SKM-1 (cell line): ENCODE measurements at regions not wholly inside any gene's neighbourhood (a gene's known extent, or its start where the extent isn't known, plus 50 kb on each side); places are given as distances from the start of the nearest gene placed in this dataset.
"Not testable (repeated sequence)": the region's sequence is repeated elsewhere in the genome, so short reads cannot be mapped to it uniquely, and the experiment has no call there.

ENCODE experiments used
- DNase-seq: peaks from one replicate; lab custom pipeline; 2025; ENCODE audit not compliant: unreplicated experiment; lab: John Stamatoyannopoulos, UW

DNA sequence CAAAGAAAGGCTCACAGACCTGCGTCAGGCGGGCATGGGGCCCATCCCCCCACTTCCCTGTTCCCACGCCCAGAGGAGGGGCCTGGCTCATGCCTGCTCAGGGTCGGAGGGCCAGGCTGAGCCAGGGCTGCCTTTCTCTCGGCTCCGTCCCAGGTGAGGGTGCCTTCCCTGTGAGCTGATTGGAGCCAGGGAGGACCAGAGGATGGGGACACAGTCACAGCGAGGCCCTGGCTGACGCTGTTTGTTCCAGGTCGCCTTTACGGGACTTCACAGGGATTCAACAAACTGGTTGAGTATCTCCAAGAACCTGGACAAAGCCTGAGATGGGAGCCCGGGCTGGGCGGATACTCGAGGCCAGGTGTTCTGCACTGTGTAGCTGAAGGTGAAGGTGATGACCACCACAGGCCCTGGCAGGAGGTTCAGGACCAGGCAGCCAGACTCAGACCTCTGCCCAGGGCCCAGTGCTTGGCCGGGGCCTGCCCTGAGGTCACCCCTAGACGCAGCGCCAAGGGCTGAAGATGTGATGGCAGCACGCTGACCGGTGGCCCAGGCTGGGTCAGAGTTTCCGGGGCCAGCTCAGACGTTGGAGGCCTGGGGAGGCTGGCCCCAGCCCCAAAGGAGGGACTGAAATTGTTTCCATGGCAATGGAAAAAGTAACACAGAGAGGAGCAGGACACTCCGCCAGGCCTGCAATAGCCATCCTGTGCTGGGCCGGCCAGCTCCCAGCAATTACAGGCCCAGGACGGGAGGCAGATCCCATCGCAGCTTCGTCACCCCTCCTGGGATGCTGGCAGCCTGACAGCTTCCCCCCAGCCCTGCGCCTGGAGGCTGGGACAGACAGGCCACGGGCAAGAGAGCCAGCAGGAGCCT is 65.3 kb upstream of the ADAMTS2 start:
- DNase-seq, result no peak

DNA sequence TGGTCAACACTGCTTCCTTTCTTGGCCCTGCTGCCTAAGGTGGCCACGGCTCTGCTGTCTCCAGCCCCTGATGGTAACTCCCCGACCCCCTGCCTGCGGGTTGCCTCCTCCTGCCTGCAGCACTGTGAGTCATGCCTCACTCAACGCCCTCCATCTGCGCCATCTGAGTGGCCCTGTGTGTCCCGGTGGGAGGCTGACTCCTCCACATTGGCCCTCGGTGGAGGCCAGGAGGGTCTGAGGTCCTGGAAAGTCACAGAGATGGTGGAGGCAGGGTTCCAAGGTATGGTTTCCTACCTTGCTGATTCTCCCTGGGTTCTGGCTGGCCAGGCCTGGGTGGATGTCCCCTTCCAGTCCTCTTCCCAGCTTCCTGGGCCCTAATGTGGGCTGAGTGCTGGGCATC is 64.5 kb upstream of the ADAMTS2 start:
- no peak for DNase-seq

DNA sequence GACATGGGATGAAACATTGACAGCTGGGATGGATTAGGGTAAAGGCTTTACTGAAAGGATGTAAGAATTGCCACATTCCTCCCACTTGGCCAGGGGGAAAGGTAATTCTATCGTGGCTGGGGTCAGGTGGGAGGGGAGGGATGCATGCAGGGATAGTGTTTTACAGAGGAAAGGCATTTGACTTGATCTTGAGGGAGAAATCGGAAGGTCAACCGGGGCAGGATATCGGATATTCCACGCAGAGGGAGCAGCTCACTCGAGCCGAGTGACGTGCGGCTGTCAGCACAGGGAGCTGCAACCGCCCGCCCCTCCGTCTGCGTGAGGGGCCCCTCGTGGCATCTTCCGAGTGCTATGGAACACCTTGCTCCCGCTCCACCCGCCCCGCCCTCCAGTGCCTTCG is 63.4 kb upstream of the ADAMTS2 start:
- DNase-seq, result no peak

DNA sequence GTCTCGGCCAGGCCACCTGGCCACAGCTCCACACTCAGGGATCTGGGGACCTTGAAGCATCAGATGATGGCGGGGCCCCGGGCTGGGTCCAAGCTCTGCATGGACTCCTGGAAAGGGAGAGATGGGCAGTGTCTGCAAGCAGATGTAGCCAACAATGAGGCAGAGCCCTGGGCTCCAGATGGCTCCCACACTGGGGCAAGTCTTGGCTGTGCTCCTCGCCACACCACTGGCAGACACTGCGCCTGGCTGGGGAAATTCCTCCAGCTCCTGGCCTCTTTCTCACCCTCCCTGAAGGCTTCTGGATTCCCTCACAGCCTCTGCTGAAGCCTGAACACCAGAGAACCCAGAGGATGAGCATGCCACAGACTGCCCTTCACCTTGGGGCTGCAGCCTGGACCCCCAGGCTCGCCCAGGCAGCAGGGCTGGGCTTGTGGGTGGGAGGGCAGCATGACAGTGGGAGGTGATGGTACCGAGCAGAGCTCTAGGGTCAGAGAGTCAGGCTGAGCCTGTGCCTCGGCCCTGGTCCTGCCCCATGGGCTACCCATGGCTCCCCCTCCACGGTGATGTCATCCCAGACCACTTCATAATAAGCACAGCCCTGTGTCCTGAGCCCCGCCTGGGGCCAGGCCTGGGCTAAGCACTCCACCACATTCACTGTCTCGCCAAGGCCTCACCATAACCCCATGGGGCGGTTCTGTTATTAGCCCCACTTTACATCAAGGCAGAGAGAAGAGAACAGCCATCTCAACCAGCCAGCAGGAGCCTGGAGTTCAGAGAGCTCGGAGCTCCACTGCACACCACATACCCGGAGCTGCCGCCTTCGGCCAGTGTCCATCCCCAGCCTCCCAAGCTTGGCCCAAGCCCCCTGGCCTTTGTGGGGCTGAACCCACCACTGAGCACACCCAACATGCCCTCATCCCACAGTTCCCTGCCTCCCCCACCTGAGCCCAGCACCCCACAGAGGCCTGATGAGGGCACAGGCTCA is 62.2 kb upstream of the ADAMTS2 start:
- no peak for DNase-seq

DNA sequence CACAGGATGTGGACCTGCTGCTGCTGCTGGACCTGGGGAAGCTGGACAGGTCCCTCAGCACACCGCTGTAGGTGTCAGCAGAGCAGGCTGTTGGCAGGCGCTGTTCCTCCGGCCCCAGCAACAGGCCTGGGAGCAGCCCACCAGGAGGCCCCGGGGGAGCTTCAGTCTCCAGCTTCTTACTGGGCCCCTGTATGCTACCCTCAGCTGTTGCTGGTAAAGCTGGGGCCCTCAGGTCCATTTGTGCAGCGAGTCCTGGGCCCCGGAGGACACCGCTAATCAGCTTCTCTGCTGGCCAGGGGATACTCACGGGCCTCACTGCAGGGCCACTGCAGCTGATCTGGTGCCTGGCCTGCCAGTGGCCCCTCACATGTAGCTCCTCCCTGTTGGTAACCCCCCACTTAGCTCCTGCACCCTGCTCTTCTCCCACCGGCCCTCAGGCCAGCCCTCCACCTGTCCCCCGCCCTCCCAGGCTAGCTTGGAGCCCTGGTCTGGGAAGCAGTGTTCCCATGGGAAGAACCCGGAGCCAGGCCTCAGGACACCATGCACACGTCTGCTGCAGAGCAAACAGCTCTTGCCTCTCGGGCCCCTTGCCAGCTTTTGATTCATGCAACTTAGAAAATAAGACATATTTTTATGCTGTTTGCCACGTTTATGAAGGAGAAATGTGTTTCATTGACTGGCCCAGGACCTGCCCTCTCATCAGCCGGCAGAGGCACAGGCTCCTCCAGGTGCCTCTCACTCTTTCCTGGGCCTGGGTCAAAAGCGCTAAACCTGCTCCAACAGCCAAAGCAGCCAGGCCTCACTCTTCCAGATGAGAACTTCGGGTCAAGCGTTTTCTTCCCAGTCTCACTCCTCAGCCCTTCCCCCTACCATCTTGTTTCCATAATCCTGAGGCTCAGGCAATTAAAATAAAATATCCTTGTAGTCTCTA is 61.0 kb upstream of the ADAMTS2 start:
- DNase-seq, result no peak

DNA sequence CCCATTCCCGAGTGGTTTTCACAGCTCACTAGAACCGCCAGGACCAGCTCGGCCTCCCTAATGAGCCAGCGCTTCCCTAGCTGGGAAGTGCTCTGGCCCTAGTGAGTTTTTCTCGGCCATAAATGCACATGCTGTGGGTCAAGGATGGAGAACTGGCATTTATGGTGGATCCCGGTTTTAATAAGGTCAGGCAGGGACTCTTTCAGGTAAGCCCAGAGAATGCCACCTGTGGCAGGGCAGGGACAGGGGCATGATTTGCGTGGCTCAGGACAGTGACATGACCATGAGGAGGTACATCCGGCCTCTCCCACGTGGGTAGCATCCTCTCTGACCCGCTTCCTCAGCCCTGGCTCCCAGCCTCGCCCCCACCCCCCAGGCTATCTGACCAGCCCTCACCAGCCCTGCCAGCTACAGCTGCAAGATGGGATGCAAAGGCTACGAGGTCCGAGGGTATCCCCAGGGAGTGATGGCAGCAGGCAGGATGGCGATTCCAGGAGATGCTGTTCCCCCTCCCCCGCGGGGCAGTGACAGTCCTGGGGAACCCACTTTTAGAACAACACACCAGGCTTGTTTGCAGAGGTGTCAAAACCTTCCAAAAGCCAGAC is 60.3 kb upstream of the ADAMTS2 start:
- no peak for DNase-seq

DNA sequence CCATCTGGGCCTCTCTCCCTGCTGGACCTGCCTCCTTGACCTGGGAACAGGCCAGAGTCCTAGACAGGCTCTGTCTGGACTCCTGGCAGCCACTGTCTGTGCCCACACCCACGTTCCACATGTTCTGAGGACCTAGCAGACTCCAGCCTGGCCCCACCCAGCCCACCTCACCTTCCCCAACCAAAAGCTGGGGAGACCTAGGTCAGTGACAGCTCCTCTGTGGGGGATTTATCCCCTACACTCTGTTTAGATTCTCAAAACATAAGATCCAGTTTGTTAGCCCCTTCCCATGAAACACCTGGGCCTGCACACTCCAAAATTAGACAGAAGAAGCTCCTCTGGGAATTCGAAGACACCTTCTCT is 59.8 kb upstream of the ADAMTS2 start:
- DNase-seq, result no peak

DNA sequence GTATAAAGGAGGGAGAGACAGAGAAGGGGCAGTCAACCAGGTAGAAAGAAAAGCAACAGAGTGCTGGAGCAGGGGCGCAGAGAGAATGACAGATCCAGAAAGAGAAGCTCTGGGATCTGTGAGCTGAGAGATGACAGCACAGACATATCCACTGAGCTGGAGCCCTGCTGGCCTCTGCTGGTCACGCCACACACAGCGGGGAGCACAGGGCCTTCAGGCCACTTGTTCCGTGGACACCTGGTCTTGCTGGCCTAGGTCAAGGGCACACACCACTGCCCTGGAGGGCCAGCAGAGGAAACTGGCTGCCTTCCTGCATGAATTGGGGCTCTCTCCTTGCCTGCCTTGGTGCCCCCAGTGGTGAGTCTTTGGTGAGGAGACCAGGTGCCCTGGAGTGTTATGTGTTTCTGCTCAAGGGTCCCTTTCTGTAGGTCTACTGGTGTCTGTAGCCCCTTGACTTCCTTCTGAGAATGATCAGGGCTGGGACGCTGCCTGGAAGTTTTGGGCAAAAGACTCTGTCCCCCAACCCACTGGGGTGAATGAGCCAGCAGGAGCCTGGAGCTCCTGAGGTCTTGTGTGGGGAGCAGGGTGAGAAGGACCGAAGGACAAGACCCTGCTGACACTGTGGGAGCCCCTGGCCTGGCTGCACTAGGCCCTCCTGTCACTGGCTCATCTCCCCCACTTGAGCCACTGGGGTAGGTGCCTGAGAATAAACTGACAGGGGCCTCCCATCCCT is 59.2 kb upstream of the ADAMTS2 start:
- no peak for DNase-seq

DNA sequence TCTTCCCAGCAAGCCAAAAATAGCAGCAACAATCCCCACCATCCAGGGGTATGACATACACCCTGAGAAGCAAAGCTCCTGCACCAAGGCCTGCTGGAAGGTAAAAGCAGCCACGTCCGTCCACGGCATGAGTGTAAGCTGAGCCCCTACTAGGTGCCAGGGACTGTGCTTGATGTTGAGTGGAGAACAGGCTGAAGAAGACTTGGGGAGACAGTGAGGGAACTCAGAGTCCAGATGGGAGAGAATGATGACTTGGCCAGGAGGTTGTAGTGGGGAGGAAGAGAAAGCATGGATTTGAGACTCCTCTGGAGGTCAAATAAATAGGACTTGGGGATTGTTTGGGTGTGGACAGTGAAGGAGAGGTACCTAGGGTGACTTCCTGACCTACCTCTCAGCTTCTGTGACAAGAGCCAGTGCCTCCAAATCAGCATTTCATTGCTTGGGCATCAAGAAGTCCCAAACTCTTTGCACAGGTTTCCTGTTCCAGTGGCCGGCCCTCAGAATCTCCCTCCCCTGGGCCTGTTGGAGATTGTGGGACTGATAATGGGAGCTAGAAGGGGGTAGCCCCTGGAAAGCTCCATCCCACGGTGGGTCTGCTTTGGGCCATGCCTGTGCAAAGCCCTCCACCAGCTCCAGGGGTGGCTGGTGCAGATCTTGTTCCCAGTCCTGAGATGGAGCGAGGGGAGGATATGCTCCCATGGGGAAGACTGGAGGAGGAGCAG is 58.3 kb upstream of the ADAMTS2 start:
- DNase-seq, result no peak

DNA sequence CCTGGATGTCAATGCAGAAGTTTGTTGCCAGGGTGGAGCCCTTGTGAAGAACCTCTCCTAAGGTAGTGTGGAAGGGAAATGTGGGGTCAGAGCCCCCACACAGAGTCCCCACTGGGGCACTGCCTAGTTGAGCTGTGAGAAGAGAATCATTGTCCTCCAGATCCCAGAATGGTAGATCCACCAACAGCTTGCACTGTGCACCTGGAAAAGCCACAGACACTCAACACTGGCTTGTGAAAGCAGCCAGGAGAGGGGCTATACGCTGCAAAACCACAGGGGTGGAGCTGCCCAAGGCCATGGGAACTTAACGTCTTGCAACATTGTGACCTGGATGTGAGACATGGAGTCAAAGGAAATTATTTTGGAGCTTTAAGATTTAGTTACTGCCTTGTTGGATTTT is 55.2 kb upstream of the ADAMTS2 start:
- not testable (repeated sequence) for DNase-seq

DNA sequence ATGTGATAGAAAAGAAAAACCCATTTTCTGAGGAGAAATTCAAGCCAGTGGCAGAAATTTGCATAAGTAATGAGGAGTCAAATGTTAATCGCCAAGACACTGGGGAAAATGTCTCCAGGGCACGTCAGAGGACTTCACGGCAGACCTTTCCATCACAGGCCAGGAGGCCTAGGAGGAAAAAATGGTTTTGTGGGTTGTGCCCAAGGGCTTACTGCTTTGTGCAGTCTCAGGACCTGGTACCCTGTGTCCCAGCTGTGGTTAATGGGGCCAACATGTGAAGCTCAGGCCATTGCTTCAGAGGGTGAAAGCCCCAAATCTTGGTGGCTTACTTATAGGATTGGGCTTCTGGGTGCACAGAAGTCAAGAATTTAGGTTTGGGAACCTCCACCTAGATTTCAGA is 54.8 kb upstream of the ADAMTS2 start:
- no peak for DNase-seq

DNA sequence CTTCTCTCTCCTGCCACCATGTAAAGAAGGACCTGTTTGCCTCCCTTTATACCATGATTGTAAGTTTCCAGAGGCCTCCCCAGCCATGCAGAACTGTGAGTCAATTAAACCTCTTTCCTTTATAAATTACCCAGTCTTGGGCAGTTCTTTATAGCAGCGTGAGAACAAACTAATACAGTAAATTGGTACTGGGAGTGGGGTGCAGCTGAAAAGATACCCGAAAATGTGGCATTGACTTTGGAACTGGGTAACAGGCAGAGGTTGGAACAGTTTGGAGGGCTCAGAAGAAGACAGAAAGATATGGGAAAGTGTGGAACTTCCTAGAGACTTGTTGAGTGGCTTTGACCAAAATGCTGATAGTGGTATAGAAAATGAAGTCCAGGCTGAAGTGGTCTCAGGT is 54.1 kb upstream of the ADAMTS2 start:
- not testable (repeated sequence) for DNase-seq

DNA sequence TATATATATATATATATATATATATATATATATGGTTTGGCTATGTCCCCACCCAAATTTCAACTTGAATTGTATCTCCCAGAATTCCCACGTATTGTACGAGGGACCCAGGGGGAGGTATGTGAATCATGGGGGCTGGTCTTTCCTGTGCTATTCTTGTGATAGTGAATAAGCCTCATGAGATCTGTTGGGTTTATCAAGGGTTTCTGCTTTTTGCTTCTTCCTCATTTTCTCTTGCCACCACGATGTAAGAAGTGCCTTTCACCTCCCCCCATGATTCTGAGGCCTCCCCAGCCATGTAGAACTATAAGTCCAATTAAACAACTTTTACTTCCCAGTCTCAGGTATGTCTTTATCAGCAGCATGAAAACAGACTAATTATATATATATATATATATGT is 52.3 kb upstream of the ADAMTS2 start:
- DNase-seq, result peak; percentile 6
